ENCODE measurements at regions not wholly inside any gene's neighbourhood (a gene's known extent, or its start where the extent isn't known, plus 50 kb on each side); places are given as distances from the start of the nearest gene placed in this dataset.

GRCh38 chr3:13204177-13204581, 130.9 kb upstream of the IQSEC1 start:
- no peaks in the 10 kb centered on the region for H3K36me3 ChIP-seq (ENCODE audit: control insufficient read depth in 3 of 3, insufficient read depth in 3 of 3, low read length in 3 of 3)
- no peaks in the 10 kb centered on the region for H3K9me3 ChIP-seq (ENCODE audit: control insufficient read depth in 3 of 3, low read length in 3 of 3)
- H3K27me3 ChIP-seq (ENCODE audit: control insufficient read depth in 3 of 3, insufficient read depth in 3 of 3, low read length in 3 of 3): peaks cover 16 to 35% (median 22%) of the 10 kb centered on the region in 3 donors
- H3K4me1 ChIP-seq (ENCODE audit: control insufficient read depth in 3 of 3, insufficient read depth in 3 of 3, low read length in 3 of 3): peaks cover 0 to 3% (median 0%) of the 10 kb centered on the region in 3 donors
- no peak overlapping the region for H3K9ac ChIP-seq (ENCODE audit: low read depth in 1 of 3, low read length in 3 of 3)
- H3K4me3 ChIP-seq (ENCODE audit: low read length in 3 of 3): no peak overlapping the region
- H3K27ac ChIP-seq (ENCODE audit: low read depth, low read length): no peak overlapping the region

- H3K9me3 ChIP-seq (ENCODE audit: control insufficient read depth in 3 of 3, low read length in 3 of 3): no peaks in the 10 kb centered on the region
- peaks cover 13 to 36% (median 22%) of the 10 kb centered on the region in 3 donors for H3K27me3 ChIP-seq (ENCODE audit: control insufficient read depth in 3 of 3, insufficient read depth in 3 of 3, low read length in 3 of 3)
- peaks cover 0 to 2% (median 2%) of the 10 kb centered on the region in 3 donors for H3K4me1 ChIP-seq (ENCODE audit: control insufficient read depth in 3 of 3, insufficient read depth in 3 of 3, low read length in 3 of 3)
- H3K27ac ChIP-seq (ENCODE audit: low read depth, low read length): no peak overlapping the region
- H3K36me3 ChIP-seq (ENCODE audit: control insufficient read depth in 3 of 3, insufficient read depth in 3 of 3, low read length in 3 of 3): no peaks in the 10 kb centered on the region
- no peak overlapping the region for H3K4me3 ChIP-seq (ENCODE audit: low read length in 3 of 3)
- no peak overlapping the region for H3K9ac ChIP-seq (ENCODE audit: low read depth in 1 of 3, low read length in 3 of 3)
Observed at GRCh38 chr3:13203398-13204176, 130.4 kb upstream of the IQSEC1 start.

GRCh38 chr3:13202744-13203397, 129.6 kb upstream of the IQSEC1 start:
- peaks cover 11 to 36% (median 22%) of the 10 kb centered on the region in 3 donors for H3K27me3 ChIP-seq (ENCODE audit: control insufficient read depth in 3 of 3, insufficient read depth in 3 of 3, low read length in 3 of 3)
- H3K4me1 ChIP-seq (ENCODE audit: control insufficient read depth in 3 of 3, insufficient read depth in 3 of 3, low read length in 3 of 3): peaks cover 0 to 6% (median 5%) of the 10 kb centered on the region in 3 donors

GRCh38 chr3:13201851-13202250, 128.6 kb upstream of the IQSEC1 start:
- Histone ChIP-seq H3K27ac (ENCODE audit: low read depth, low read length) (no peak overlapping the region), H3K36me3 (ENCODE audit: control insufficient read depth in 3 of 3, insufficient read depth in 3 of 3, low read length in 3 of 3) (no peaks in the 10 kb centered on the region), H3K4me3 (ENCODE audit: low read length in 3 of 3) (no peak overlapping the region), H3K9ac (ENCODE audit: low read depth in 1 of 3, low read length in 3 of 3) (no peak overlapping the region), H3K27me3 (ENCODE audit: control insufficient read depth in 3 of 3, insufficient read depth in 3 of 3, low read length in 3 of 3) (peaks cover 12 to 39% (median 12%) of the 10 kb centered on the region in 3 donors), H3K4me1 (ENCODE audit: control insufficient read depth in 3 of 3, insufficient read depth in 3 of 3, low read length in 3 of 3) (peaks cover 0 to 8% (median 6%) of the 10 kb centered on the region in 3 donors), H3K9me3 (ENCODE audit: control insufficient read depth in 3 of 3, low read length in 3 of 3) (no peaks in the 10 kb centered on the region)

More at GRCh38 chr3:13202744-13203397, 129.6 kb upstream of the IQSEC1 start:
- Histone ChIP-seq H3K9ac (ENCODE audit: low read depth in 1 of 3, low read length in 3 of 3) (no peak overlapping the region), H3K27ac (ENCODE audit: low read depth, low read length) (no peak overlapping the region), H3K36me3 (ENCODE audit: control insufficient read depth in 3 of 3, insufficient read depth in 3 of 3, low read length in 3 of 3) (no peaks in the 10 kb centered on the region), H3K9me3 (ENCODE audit: control insufficient read depth in 3 of 3, low read length in 3 of 3) (no peaks in the 10 kb centered on the region), H3K4me3 (ENCODE audit: low read length in 3 of 3) (no peak overlapping the region)

GRCh38 chr3:13200946-13201345, 127.7 kb upstream of the IQSEC1 start:
- H3K4me1 ChIP-seq (ENCODE audit: control insufficient read depth in 3 of 3, insufficient read depth in 3 of 3, low read length in 3 of 3): peaks cover 4 to 8% (median 6%) of the 10 kb centered on the region in 3 donors
- H3K9ac ChIP-seq (ENCODE audit: low read depth in 1 of 3, low read length in 3 of 3): peak overlapping the region in 1 of 3 donors; percentile 8
- H3K27ac ChIP-seq (ENCODE audit: low read depth, low read length): no peak overlapping the region
- H3K36me3 ChIP-seq (ENCODE audit: control insufficient read depth in 3 of 3, insufficient read depth in 3 of 3, low read length in 3 of 3): no peaks in the 10 kb centered on the region
- no peak overlapping the region for H3K4me3 ChIP-seq (ENCODE audit: low read length in 3 of 3)
- no peaks in the 10 kb centered on the region for H3K9me3 ChIP-seq (ENCODE audit: control insufficient read depth in 3 of 3, low read length in 3 of 3)
- peaks cover 12 to 37% (median 13%) of the 10 kb centered on the region in 3 donors for H3K27me3 ChIP-seq (ENCODE audit: control insufficient read depth in 3 of 3, insufficient read depth in 3 of 3, low read length in 3 of 3)

GRCh38 chr3:13200465-13200864, 127.2 kb upstream of the IQSEC1 start:
- H3K9me3 ChIP-seq (ENCODE audit: control insufficient read depth in 3 of 3, low read length in 3 of 3): no peaks in the 10 kb centered on the region
- peaks cover 4 to 8% (median 6%) of the 10 kb centered on the region in 3 donors for H3K4me1 ChIP-seq (ENCODE audit: control insufficient read depth in 3 of 3, insufficient read depth in 3 of 3, low read length in 3 of 3)
- H3K27ac ChIP-seq (ENCODE audit: low read depth, low read length): no peak overlapping the region
- H3K4me3 ChIP-seq (ENCODE audit: low read length in 3 of 3): no peak overlapping the region
- no peaks in the 10 kb centered on the region for H3K36me3 ChIP-seq (ENCODE audit: control insufficient read depth in 3 of 3, insufficient read depth in 3 of 3, low read length in 3 of 3)
- H3K27me3 ChIP-seq (ENCODE audit: control insufficient read depth in 3 of 3, insufficient read depth in 3 of 3, low read length in 3 of 3): peaks cover 12 to 33% (median 12%) of the 10 kb centered on the region in 3 donors
- H3K9ac ChIP-seq (ENCODE audit: low read depth in 1 of 3, low read length in 3 of 3): no peak overlapping the region

GRCh38 chr3:13199899-13200451, 126.7 kb upstream of the IQSEC1 start:
- no peaks in the 10 kb centered on the region for H3K36me3 ChIP-seq (ENCODE audit: control insufficient read depth in 3 of 3, insufficient read depth in 3 of 3, low read length in 3 of 3)
- H3K9me3 ChIP-seq (ENCODE audit: control insufficient read depth in 3 of 3, low read length in 3 of 3): no peaks in the 10 kb centered on the region
- no peak overlapping the region for H3K9ac ChIP-seq (ENCODE audit: low read depth in 1 of 3, low read length in 3 of 3)
- H3K27me3 ChIP-seq (ENCODE audit: control insufficient read depth in 3 of 3, insufficient read depth in 3 of 3, low read length in 3 of 3): peaks cover 8 to 28% (median 8%) of the 10 kb centered on the region in 3 donors
- H3K27ac ChIP-seq (ENCODE audit: low read depth, low read length): no peak overlapping the region
- H3K4me1 ChIP-seq (ENCODE audit: control insufficient read depth in 3 of 3, insufficient read depth in 3 of 3, low read length in 3 of 3): peaks cover 4 to 8% (median 6%) of the 10 kb centered on the region in 3 donors
- no peak overlapping the region for H3K4me3 ChIP-seq (ENCODE audit: low read length in 3 of 3)

GRCh38 chr3:13199006-13199776, 126.0 kb upstream of the IQSEC1 start:
- H3K4me1 ChIP-seq (ENCODE audit: control insufficient read depth in 3 of 3, insufficient read depth in 3 of 3, low read length in 3 of 3): peaks cover 4 to 9% (median 8%) of the 10 kb centered on the region in 3 donors
- no peaks in the 10 kb centered on the region for H3K36me3 ChIP-seq (ENCODE audit: control insufficient read depth in 3 of 3, insufficient read depth in 3 of 3, low read length in 3 of 3)
- H3K27ac ChIP-seq (ENCODE audit: low read depth, low read length): no peak overlapping the region
- no peak overlapping the region for H3K4me3 ChIP-seq (ENCODE audit: low read length in 3 of 3)
- H3K27me3 ChIP-seq (ENCODE audit: control insufficient read depth in 3 of 3, insufficient read depth in 3 of 3, low read length in 3 of 3): peaks cover 6 to 22% (median 7%) of the 10 kb centered on the region in 3 donors
- no peak overlapping the region for H3K9ac ChIP-seq (ENCODE audit: low read depth in 1 of 3, low read length in 3 of 3)
- no peaks in the 10 kb centered on the region for H3K9me3 ChIP-seq (ENCODE audit: control insufficient read depth in 3 of 3, low read length in 3 of 3)

GRCh38 chr3:13198264-13198879, 125.1 kb upstream of the IQSEC1 start:
- Histone ChIP-seq H3K27ac (ENCODE audit: low read depth, low read length) (no peak overlapping the region), H3K9me3 (ENCODE audit: control insufficient read depth in 3 of 3, low read length in 3 of 3) (no peaks in the 10 kb centered on the region), H3K4me3 (ENCODE audit: low read length in 3 of 3) (no peak overlapping the region), H3K27me3 (ENCODE audit: control insufficient read depth in 3 of 3, insufficient read depth in 3 of 3, low read length in 3 of 3) (peaks cover 6 to 18% (median 7%) of the 10 kb centered on the region in 3 donors), H3K4me1 (ENCODE audit: control insufficient read depth in 3 of 3, insufficient read depth in 3 of 3, low read length in 3 of 3) (peaks cover 12 to 18% (median 16%) of the 10 kb centered on the region in 3 donors), H3K9ac (ENCODE audit: low read depth in 1 of 3, low read length in 3 of 3) (no peak overlapping the region), H3K36me3 (ENCODE audit: control insufficient read depth in 3 of 3, insufficient read depth in 3 of 3, low read length in 3 of 3) (no peaks in the 10 kb centered on the region)

All from skeletal muscle tissue (tissue), 3 donors.